ENCODE measurements at regions not wholly inside any gene's neighbourhood (a gene's known extent, or its start where the extent isn't known, plus 50 kb on each side); places are given as distances from the start of the nearest gene placed in this dataset.

DNA sequence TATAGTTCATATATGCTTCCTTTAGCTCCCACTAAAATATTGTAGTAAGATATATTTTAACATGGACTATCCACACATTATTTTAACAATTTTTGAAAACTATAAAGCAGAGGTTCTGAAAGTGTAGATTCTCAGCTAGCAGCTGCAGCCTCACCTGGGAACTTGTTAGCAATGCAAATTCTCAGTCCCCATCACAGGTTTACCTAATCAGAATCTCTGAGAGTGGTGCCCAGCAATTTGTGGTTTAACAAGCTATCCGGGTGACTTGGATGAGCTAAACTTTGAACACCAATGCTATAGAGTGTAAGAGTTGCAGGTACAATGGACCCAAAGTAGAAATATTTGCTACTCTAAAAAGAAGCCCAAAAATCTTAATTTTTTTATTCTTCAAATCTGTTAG, 99.8 kb upstream of the MDFIC start:
- TF ChIP-seq, protein P1, sequence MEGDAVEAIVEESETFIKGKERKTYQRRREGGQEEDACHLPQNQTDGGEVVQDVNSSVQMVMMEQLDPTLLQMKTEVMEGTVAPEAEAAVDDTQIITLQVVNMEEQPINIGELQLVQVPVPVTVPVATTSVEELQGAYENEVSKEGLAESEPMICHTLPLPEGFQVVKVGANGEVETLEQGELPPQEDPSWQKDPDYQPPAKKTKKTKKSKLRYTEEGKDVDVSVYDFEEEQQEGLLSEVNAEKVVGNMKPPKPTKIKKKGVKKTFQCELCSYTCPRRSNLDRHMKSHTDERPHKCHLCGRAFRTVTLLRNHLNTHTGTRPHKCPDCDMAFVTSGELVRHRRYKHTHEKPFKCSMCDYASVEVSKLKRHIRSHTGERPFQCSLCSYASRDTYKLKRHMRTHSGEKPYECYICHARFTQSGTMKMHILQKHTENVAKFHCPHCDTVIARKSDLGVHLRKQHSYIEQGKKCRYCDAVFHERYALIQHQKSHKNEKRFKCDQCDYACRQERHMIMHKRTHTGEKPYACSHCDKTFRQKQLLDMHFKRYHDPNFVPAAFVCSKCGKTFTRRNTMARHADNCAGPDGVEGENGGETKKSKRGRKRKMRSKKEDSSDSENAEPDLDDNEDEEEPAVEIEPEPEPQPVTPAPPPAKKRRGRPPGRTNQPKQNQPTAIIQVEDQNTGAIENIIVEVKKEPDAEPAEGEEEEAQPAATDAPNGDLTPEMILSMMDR (IDR thresholded peaks at IDR 0.05) = no peak
- no peak for TF ChIP-seq POLR2A (IDR thresholded peaks at IDR 0.05)

All from lower leg skin (tissue), 3 donors.